ENCODE measurements at regions not wholly inside any gene's neighbourhood (a gene's known extent, or its start where the extent isn't known, plus 50 kb on each side); places are given as distances from the start of the nearest gene placed in this dataset.
"Not testable (repeated sequence)": the region's sequence is repeated elsewhere in the genome, so short reads cannot be mapped to it uniquely, and the experiment has no call there.

GRCh38 chr11:116667318-116667717 lies 105.5 kb downstream of the BUD13 start (continued):
- TF ChIP-seq FOXP4 (CRISPR knock-in tag; IDR thresholded peaks at IDR 0.05) (peak; percentile 91), ZMYM3 (CRISPR knock-in tag; IDR thresholded peaks at IDR 0.05) (0 out of 2 replicates have a peak, but pooled peaks have one; percentile 12), SIX4 (CRISPR knock-in tag; IDR thresholded peaks at IDR 0.05) (0 out of 2 replicates have a peak, but pooled peaks have one; percentile 28), NR2F6 (IDR thresholded peaks at IDR 0.05) (peak; percentile 72; the same call in 1 of the 2 replicates), NR2F6 (CRISPR knock-in tag; IDR thresholded peaks at IDR 0.05) (peak; percentile 72), TCF7 (IDR thresholded peaks at IDR 0.05; ENCODE audit: low read depth) (peak; percentile 74), KLF16 (CRISPR knock-in tag; IDR thresholded peaks at IDR 0.05) (peak in 1 of 2 experiments; percentile 85; a peak in 1 of 4 replicates), KDM6A (CRISPR knock-in tag; IDR thresholded peaks at IDR 0.05; ENCODE audit: low read depth) (peak; percentile 75; the same call in 1 of the 2 replicates), FOXA1 (IDR thresholded peaks at IDR 0.05) (peak; percentile 98), FOXA1 (CRISPR knock-in tag; IDR thresholded peaks at IDR 0.05) (peak; percentile 99)

GRCh38 chr11:116666673-116667249 lies 106.0 kb downstream of the BUD13 start:
- DNase-seq (ENCODE audit: low spot score); BruUV-seq (replicated peaks); H3K27me3 ChIP-seq (ENCODE audit: control insufficient read depth in 1 of 2, insufficient read depth in 2 of 2, low read length in 2 of 2); H3K36me3 ChIP-seq (replicated peaks in 1 of 2; ENCODE audit: control insufficient read depth in 1 of 2, insufficient read depth in 2 of 2, low read length in 2 of 2); H3K79me2 ChIP-seq (ENCODE audit: insufficient read depth, low read length); FAIRE-seq; in situ Hi-C loops (cut with HindIII; ENCODE audit: extremely low pct_ligation_motif_present, low pct_unique_long_range_greater_than_20kb); CTCF ChIA-PET (ENCODE audit: low intra/inter-chr PET ratio, low total read pairs); H4K20me1 ChIP-seq (ENCODE audit: insufficient read depth, low read length); H2AFZ ChIP-seq (ENCODE audit: low read length); intact Hi-C loops (cut with micrococcal nuclease; ENCODE audit: unreplicated experiment); TF ChIP-seq TCF12 (IDR thresholded peaks at IDR 0.05): not testable (repeated sequence)
- Histone ChIP-seq H3K9me3 (ENCODE audit: low read length) (peaks cover 15% of the 10 kb centered on the region; the same call in 1 of the 2 replicates), H3K27ac (ENCODE audit: extremely low read length, insufficient read depth, low read length) (peak overlapping the region; percentile 72), H3K4me1 (ENCODE audit: insufficient read depth, low read length) (peaks cover 51% of the 10 kb centered on the region), H3K4me3 (replicated peaks in 1 of 3; ENCODE audit: insufficient read depth in 1 of 3, low read depth in 2 of 3, low read length in 3 of 3) (peak overlapping the region; percentile 38 to 64 (median 62)), H3K4me2 (ENCODE audit: low read depth, low read length) (peak overlapping the region; percentile 60), H3K9ac (ENCODE audit: insufficient read depth, low read depth, low read length) (peak overlapping the region; percentile 38; the same call in 1 of the 2 replicates)
- ATAC-seq, result peak; percentile 47; the same call in 2 of the 3 replicates
- POLR2A ChIA-PET, result interaction anchor here (0.9 to 1.9 kb wide), 5 partner anchors 21 to 239 kb away, joined by 3 to 10 read pairs (median 4); no protein-coding TSS in a partner anchor
- WGBS (ENCODE audit: low lambda C conversion rate), result 36% methylated on average over 15 of the region's 15 CpGs
- 0 out of 2 replicates have a peak, but pooled peaks have one; percentile 9 for TF ChIP-seq POGZ (CRISPR knock-in tag; IDR thresholded peaks at IDR 0.05)
- TF ChIP-seq ZFP91 (CRISPR knock-in tag; IDR thresholded peaks at IDR 0.05; ENCODE audit: borderline replicate concordance), result 0 out of 2 replicates have a peak, but pooled peaks have one; percentile 41
- 0 out of 2 replicates have a peak, but pooled peaks have one; percentile 15 for TF ChIP-seq HIVEP1 (CRISPR knock-in tag; IDR thresholded peaks at IDR 0.05)
- peak; percentile 52; the same call in 1 of the 2 replicates for TF ChIP-seq THAP9 (CRISPR knock-in tag; IDR thresholded peaks at IDR 0.05; ENCODE audit: borderline replicate concordance)
- TF ChIP-seq TCF12 (CRISPR knock-in tag; IDR thresholded peaks at IDR 0.05), result peak; percentile 5; the same call in 1 of the 2 replicates
- 0 out of 2 replicates have a peak, but pooled peaks have one; percentile 3 for TF ChIP-seq ZMYM4 (CRISPR knock-in tag; IDR thresholded peaks at IDR 0.05)
- peak; percentile 9; the same call in 1 of the 2 replicates for TF ChIP-seq HDAC1 (CRISPR knock-in tag; IDR thresholded peaks at IDR 0.05)

Data from HepG2 (cell line).